CD14-positive monocyte (primary cell): ENCODE measurements at regions not wholly inside any gene's neighbourhood (a gene's known extent, or its start where the extent isn't known, plus 50 kb on each side); places are given as distances from the start of the nearest gene placed in this dataset.

ENCODE experiments used
- DNase-seq, 3 donors: peaks; one replicate each; pipeline ENCODE4 v3.0.0-alpha.2; 2011 to 2022
- H2AFZ ChIP-seq: 2 replicates; pipeline ENCODE4 v1.6.0; 2012; ENCODE audit warnings: mild to moderate bottlenecking, low read depth, low read length, inconsistent platforms; ENCODE audit not compliant: insufficient read depth, poor library complexity, severe bottlenecking
- H3K27ac ChIP-seq, 2 donors: 1 replicate in 1 of 2; 2 replicates in 1 of 2; pipeline ENCODE4 v1.5.1; 2012 to 2013; ENCODE audit warnings: low read length in 2 of 2, control low read depth in 1 of 2, inconsistent platforms in 1 of 2, low read depth in 1 of 2, mild to moderate bottlenecking in 1 of 2
- H3K27me3 ChIP-seq, 2 donors: one replicate each; pipeline versions ENCODE4 v1.6.0 to v1.6.1; 2011 to 2013; ENCODE audit warnings: low read length in 2 of 2; ENCODE audit not compliant: control insufficient read depth in 2 of 2, insufficient read depth in 2 of 2
- H3K36me3 ChIP-seq, 2 donors: replicated peaks in 1 of 2; 1 replicate in 1 of 2; 2 replicates in 1 of 2; pipeline versions ENCODE4 v1.5.1 to v1.6.1; 2012 to 2013; ENCODE audit warnings: low read length in 2 of 2, control low read depth in 1 of 2, inconsistent platforms in 1 of 2, mild to moderate bottlenecking in 1 of 2; ENCODE audit not compliant: insufficient read depth in 2 of 2, control insufficient read depth in 1 of 2
- H3K4me1 ChIP-seq, 2 donors: 1 replicate in 1 of 2; 2 replicates in 1 of 2; pipeline versions ENCODE4 v1.5.1 to v1.6.1; 2012 to 2013; ENCODE audit warnings: low read length in 2 of 2, control low read depth in 1 of 2, inconsistent platforms in 1 of 2, mild to moderate bottlenecking in 1 of 2, moderate library complexity in 1 of 2; ENCODE audit not compliant: insufficient read depth in 2 of 2, control insufficient read depth in 1 of 2
- H3K4me2 ChIP-seq: replicated peaks from 2 replicates; pipeline ENCODE3; 2012; ENCODE audit warnings: low read length, moderate library complexity, mild to moderate bottlenecking; ENCODE audit not compliant: poor library complexity, severe bottlenecking; ENCODE audit errors: extremely low read depth
- H3K4me3 ChIP-seq, 3 experiments: fragments of 200-600 bp in 1 of 3; sonication (generic) in 1 of 3; replicated peaks in 1 of 3; 1 replicate in 2 of 3; 2 replicates in 1 of 3; pipeline ENCODE4 v1.5.1; 2011 to 2013; ENCODE audit warnings: low read length in 3 of 3, mild to moderate bottlenecking in 3 of 3, control low read depth in 2 of 3, low read depth in 2 of 3, inconsistent platforms in 1 of 3, moderate library complexity in 1 of 3
- H3K79me2 ChIP-seq: 2 replicates; pipeline ENCODE4 v1.6.0; 2012; ENCODE audit warnings: mild to moderate bottlenecking, control low read depth, inconsistent platforms, low read length, moderate library complexity; ENCODE audit not compliant: insufficient read depth
- H3K9ac ChIP-seq: 2 replicates; pipeline ENCODE4 v1.6.0; 2017; ENCODE audit warnings: low read length, mild to moderate bottlenecking; ENCODE audit not compliant: insufficient read depth, poor library complexity, severe bottlenecking
- H3K9me3 ChIP-seq, 2 donors: replicated peaks in 1 of 2; 1 replicate in 1 of 2; 2 replicates in 1 of 2; pipeline versions ENCODE4 v1.5.1 to v1.6.1; 2012 to 2013; ENCODE audit warnings: low read length in 2 of 2, control low read depth in 1 of 2; ENCODE audit not compliant: control insufficient read depth in 1 of 2, insufficient read depth in 1 of 2
- H4K20me1 ChIP-seq: 2 replicates; pipeline ENCODE4 v1.6.0; 2012; ENCODE audit warnings: mild to moderate bottlenecking, low read length, control low read depth, moderate library complexity; ENCODE audit not compliant: insufficient read depth
- H3K27ac Mint-ChIP-seq, 7 donors: one replicate each; pipeline ENCODE4 v1.8.0; 2020; ENCODE audit warnings: mild to moderate bottlenecking in 7 of 7, mixed read lengths in 7 of 7, moderate library complexity in 6 of 7, inconsistent platforms in 2 of 7
- H3K27me3 Mint-ChIP-seq, 3 donors: one replicate each; pipeline ENCODE4 v1.8.0; 2021 to 2022; ENCODE audit warnings: low read depth in 3 of 3, mild to moderate bottlenecking in 3 of 3, mixed read lengths in 3 of 3, moderate library complexity in 3 of 3, inconsistent platforms in 1 of 3
- H3K36me3 Mint-ChIP-seq, 2 donors: one replicate each; pipeline ENCODE4 v1.8.0; 2020; ENCODE audit warnings: mixed read lengths in 2 of 2, inconsistent platforms in 1 of 2, mild to moderate bottlenecking in 1 of 2
- H3K4me1 Mint-ChIP-seq: one replicate; pipeline ENCODE4 v1.8.0; 2020; ENCODE audit warnings: mild to moderate bottlenecking, mixed read lengths
- H3K4me3 Mint-ChIP-seq, 2 donors: one replicate each; pipeline ENCODE4 v1.8.0; 2020; ENCODE audit warnings: mild to moderate bottlenecking in 2 of 2, mixed read lengths in 2 of 2, moderate library complexity in 1 of 2
- H3K9me3 Mint-ChIP-seq, 7 donors: one replicate each; pipeline ENCODE4 v1.8.0; 2020 to 2022; ENCODE audit warnings: mixed read lengths in 7 of 7, mild to moderate bottlenecking in 6 of 7, moderate library complexity in 6 of 7, inconsistent platforms in 2 of 7
- WGBS: methylation state at CpG from one replicate; pipeline ENCODE4 v1.1.5; 2013; ENCODE audit warnings: missing lambda C conversion rate; ENCODE audit not compliant: insufficient coverage; 5-methylcytosine and 5-hydroxymethylcytosine counted together
- intact Hi-C, 2 donors: fragments of 100-400 bp; cut with micrococcal nuclease; formaldehyde crosslinking; loops; one replicate each; pipeline versions ENCODE4 v1.15.0 to v1.15.1; 2023
- TF ChIP-seq, protein P1 (sequence below): fragments of 200-600 bp; IDR thresholded peaks from one replicate; pipeline ENCODE4 v1.8.0; 2022; ENCODE audit warnings: antibody characterized with exemption, mild to moderate bottlenecking

DNA sequence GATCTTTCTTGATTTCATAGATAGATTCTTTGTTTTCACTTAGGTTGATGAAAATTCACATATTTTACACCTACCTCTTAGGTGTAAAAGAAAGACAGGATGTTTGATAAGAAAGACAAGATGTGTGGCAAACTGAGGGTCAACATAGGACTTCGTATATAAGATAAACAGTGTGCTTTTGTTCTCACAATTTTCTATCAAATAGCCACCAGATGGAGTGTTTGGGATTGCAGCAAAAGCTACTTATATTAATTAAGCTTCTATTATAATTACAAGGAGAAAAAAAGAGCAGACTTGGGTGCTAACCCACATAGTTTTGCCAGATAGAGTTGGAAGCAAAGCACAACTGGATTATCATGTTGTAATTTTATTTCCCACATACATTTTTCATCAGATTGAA is 232.9 kb downstream of the CDH7 start:
- Mint-ChIP-seq H3K27ac (no peak overlapping the region), H3K9me3 (peaks cover 0 to 4% (median 0%) of the 10 kb centered on the region in 7 donors), H3K4me3 (no peak overlapping the region), H3K27me3 (peaks cover 0 to under 1% (median 0%) of the 10 kb centered on the region in 3 donors), H3K4me1 (no peaks in the 10 kb centered on the region), H3K36me3 (no peaks in the 10 kb centered on the region)
- H3K79me2 ChIP-seq, result no peaks in the 10 kb centered on the region
- H4K20me1 ChIP-seq, result no peaks in the 10 kb centered on the region
- H3K4me3 ChIP-seq, result no peak overlapping the region
- DNase-seq, result no peak
- no peak overlapping the region for H3K27ac ChIP-seq
- H3K9ac ChIP-seq, result no peak overlapping the region
- WGBS, result no CpG with 5 or more reads among the region's 1 CpG
- H3K27me3 ChIP-seq, result no peaks in the 10 kb centered on the region
- no peaks in the 10 kb centered on the region for H3K4me1 ChIP-seq
- H3K9me3 ChIP-seq, result no peaks in the 10 kb centered on the region
- no peak overlapping the region for H3K4me2 ChIP-seq
- intact Hi-C loops, result no loop called here
- no peaks in the 10 kb centered on the region for H3K36me3 ChIP-seq
- no peak overlapping the region for H2AFZ ChIP-seq
- TF ChIP-seq, protein P1, sequence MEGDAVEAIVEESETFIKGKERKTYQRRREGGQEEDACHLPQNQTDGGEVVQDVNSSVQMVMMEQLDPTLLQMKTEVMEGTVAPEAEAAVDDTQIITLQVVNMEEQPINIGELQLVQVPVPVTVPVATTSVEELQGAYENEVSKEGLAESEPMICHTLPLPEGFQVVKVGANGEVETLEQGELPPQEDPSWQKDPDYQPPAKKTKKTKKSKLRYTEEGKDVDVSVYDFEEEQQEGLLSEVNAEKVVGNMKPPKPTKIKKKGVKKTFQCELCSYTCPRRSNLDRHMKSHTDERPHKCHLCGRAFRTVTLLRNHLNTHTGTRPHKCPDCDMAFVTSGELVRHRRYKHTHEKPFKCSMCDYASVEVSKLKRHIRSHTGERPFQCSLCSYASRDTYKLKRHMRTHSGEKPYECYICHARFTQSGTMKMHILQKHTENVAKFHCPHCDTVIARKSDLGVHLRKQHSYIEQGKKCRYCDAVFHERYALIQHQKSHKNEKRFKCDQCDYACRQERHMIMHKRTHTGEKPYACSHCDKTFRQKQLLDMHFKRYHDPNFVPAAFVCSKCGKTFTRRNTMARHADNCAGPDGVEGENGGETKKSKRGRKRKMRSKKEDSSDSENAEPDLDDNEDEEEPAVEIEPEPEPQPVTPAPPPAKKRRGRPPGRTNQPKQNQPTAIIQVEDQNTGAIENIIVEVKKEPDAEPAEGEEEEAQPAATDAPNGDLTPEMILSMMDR, result no peak

DNA sequence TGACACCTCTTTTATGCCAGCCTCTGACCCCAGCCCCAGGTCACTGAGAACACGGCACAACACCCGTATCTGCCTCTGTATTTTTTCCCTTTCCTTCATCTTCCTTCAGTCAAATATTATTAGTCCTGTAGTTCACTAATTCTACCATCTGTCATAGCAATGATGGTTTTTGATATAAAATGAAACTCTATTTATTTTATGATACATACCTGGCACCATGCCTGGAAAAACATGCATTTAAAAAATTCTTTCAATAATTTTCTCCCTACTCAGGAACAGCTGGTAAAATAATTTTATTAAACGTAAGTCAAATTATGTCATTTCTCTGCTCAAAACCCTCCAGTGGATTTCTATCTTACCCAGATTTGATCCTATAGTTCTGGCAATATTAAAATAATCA is 224.7 kb downstream of the CDH7 start:
- no peaks in the 10 kb centered on the region for H3K27me3 ChIP-seq
- WGBS, result no CpG with 5 or more reads among the region's 3 CpGs
- H4K20me1 ChIP-seq, result no peaks in the 10 kb centered on the region
- H3K9me3 Mint-ChIP-seq, result peaks cover 0 to 2% (median 0%) of the 10 kb centered on the region in 7 donors
- H3K4me3 ChIP-seq, result no peak overlapping the region
- H3K4me1 Mint-ChIP-seq, result no peaks in the 10 kb centered on the region
- TF ChIP-seq, protein P1, result no peak
- no peaks in the 10 kb centered on the region for H3K9me3 ChIP-seq
- H3K4me1 ChIP-seq, result no peaks in the 10 kb centered on the region
- peaks cover 0 to 2% (median 0%) of the 10 kb centered on the region in 3 donors for H3K27me3 Mint-ChIP-seq
- H3K9ac ChIP-seq, result no peak overlapping the region
- no peaks in the 10 kb centered on the region for H3K36me3 Mint-ChIP-seq
- no peak overlapping the region for H3K4me3 Mint-ChIP-seq
- no peaks in the 10 kb centered on the region for H3K36me3 ChIP-seq
- intact Hi-C loops, result no loop called here
- H2AFZ ChIP-seq, result no peak overlapping the region
- no peaks in the 10 kb centered on the region for H3K79me2 ChIP-seq
- H3K27ac Mint-ChIP-seq, result no peak overlapping the region
- H3K4me2 ChIP-seq, result no peak overlapping the region
- no peak overlapping the region for H3K27ac ChIP-seq
- no peak for DNase-seq
